HG03066 (cell line): ENCODE measurements at regions not wholly inside any gene's neighbourhood (a gene's known extent, or its start where the extent isn't known, plus 50 kb on each side); places are given as distances from the start of the nearest gene placed in this dataset.
"Not testable (repeated sequence)": the region's sequence is repeated elsewhere in the genome, so short reads cannot be mapped to it uniquely, and the experiment has no call there.

Source experiments
- ATAC-seq: cut with Tn5 transposase; IDR thresholded peaks from one replicate; pipeline ENCODE4 v1.9.1; 2021; ENCODE audit warnings: low read depth; ENCODE audit not compliant: unreplicated experiment

- ATAC-seq, result no peak
Measured at GRCh38 chr14:56998728-56999127, 188.4 kb upstream of the OTX2 start.

DNA sequence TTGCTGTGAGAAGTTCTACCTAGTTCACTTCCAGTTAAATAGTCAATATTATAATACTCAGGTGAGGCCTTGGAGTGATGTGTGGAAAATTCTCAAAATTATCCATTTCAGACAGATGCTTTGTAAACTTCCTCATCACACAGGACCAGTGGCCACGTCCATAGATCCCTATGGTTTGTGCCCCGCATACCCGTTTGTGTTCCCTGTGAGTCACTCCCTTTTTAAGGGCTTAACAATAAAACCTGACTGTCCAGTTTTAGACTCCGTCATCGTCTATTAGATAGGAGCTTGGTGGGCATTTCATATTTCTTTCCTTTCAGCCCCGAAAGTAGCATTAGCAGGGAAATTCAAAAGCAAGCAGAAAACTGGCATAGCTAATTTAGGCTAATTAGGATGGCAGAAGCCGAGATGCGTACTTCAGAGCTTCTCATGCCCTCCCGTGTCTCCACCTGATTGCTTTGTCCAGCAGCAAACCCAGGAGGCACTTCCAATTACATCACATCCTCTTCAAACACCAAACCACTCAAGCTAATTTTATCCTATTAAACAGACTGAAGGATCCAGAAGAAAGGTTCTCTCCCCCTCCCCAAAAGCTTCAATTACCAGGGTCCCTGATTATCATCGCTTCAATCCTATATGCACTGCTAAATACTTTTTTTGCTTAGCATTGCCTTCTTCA, 186.6 kb upstream of the OTX2 start:
- ATAC-seq, result no peak

DNA sequence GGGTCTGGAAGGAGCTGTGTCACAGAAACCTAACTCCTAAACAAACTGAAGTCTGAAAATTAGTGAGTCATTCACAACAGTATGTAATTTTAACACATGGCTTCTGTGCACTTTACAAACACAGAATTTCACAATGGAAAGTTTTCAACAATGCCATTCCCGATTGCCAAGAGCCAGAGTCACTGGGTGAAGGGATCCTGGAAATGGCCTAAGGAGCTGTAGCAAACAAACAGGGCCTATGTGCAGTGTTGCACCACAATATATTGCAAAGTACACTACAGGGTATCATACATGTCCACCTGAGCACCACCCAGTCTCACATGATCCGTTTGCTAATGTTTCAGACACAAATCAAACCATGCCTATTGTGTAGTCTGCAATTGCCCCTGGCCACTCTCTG, 184.7 kb upstream of the OTX2 start:
- no peak for ATAC-seq

DNA sequence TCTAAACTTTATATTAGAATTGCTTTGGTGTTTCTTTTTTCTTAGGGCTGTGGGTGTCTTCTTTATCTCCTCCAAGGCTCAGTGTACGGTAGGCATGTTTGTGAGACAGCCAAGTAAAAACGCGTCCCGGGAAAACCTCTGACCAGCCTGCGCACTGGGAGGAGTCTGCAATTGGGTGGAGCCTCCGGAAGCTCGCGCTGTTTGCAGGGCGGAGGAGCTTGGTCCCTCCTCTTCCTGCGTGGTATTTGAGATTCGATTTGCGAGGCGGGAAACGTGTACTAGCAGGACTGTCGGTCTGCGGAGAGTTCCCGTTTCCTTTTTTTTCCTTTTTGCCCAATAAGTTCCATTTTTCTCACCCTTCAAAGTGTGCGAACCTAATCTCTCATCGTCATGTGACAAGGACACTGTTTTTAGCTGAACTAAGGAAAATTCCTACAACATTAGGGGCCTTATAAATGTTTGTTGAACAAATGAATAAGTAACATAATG, 182.1 kb upstream of the OTX2 start:
- no peak for ATAC-seq

DNA sequence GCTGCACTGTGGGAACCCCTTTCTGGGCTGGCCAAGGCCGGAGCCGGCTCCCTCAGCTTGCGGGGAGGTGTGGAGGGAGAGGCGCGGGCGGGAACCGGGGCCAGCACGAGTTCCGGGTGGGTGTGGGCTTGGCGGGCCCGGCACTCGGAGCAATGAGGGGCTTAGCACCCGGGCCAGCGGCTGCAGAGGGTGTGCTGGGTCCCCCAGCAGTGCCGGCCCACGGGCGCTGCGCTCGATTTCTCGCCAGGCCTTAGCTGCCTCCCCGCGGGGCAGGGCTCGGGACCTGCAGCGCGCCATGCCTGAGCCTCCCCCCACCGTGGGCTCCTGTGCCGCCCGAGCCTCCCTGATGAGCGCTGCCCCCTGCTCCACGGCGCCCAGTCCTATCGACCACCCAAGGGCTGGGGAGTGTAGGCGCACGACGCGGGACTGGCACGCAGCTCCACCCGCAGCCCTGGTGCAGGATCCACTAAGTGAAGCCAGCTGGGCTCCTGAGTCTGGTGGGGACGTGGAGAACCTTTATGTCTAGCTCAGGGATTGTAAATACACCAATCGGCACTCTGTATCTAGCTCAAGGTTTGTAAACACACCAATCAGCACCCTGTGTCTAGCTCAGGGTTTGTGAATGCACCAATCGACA, 180.8 kb upstream of the OTX2 start:
- ATAC-seq, result not testable (repeated sequence)

- no peak for ATAC-seq
Measured at GRCh38 chr14:56989359-56989758, 179.1 kb upstream of the OTX2 start.

DNA sequence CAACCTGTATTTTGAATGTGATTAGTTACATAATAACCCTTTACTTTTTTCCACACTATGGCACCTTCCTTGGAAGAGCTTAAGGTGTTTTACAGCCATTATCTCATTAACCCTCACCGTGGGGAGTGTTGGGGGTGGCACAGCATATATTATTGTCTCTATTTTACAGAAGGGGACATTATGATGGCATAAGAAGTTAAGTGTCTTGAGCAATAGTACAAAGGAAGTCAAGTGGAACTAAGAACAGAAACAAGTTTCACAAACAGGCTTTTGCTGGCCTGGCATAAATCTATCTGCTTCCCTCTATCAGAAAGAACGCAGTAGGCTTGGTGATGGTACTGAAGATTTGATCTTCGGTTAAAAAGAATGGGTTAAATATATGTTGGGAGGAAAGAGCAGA, 169.7 kb upstream of the OTX2 start:
- no peak for ATAC-seq

DNA sequence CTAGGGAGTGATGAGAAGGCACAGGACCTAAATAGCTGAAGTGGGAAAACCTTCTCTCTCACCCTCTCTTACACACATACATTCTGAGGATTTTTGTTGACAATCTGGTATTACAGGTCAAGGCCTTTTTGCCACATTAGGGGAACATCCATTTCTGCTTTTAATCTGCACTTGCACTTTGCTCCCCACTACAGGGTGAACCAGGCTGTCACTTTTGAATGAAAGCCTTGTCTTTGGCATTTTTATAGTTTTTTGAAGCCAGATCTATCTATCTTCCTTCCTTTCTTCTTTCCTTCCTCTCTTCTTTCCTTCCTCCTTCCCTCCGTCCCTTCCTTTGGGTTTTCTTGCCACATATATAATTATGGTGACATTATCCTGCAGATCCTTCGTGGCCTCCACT, 165.9 kb upstream of the OTX2 start:
- ATAC-seq, result no peak

DNA sequence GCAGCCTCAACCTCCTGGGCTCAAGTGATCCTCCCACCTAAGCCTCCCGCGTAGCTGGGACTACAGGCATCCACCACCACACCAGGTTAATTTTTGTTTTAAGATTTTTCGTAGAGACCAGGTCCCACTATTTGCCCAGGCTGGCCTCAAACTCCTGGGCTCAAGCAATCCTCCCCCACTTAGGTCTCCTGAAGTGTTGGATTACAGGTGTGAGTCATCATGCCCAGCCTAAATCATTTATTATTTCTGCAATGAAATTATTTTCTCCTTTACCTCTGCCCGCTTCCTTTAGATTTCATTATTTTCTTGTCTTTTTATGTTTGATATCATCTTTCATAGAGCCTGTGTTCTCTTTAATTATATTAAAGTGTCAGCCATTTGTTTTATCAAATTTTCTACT, 165.2 kb upstream of the OTX2 start:
- no peak for ATAC-seq

- no peak for ATAC-seq
Measured at GRCh38 chr14:56972948-56973347, 162.7 kb upstream of the OTX2 start.

DNA sequence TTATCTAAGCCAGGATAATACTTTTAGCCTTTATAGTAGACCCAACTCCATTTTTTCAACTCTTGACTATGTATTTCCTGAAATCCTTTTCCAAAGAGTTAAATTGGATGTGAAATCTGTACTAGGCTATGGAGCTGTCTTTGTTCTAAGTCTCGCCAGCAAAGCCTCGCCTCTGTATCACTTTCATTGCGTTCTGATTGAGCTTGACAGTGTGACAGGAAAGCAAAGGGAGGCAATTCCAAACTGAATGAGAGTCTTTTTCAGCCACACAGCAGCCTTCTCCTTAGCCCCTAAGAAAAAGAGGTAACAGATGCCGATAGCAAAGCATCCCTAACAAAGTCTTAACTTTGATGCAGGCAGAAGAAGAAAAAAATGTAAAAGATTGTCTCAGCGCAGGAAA, 154.6 kb upstream of the OTX2 start:
- no peak for ATAC-seq

- no peak for ATAC-seq
Measured at GRCh38 chr14:56963381-56963780, 153.1 kb upstream of the OTX2 start.

DNA sequence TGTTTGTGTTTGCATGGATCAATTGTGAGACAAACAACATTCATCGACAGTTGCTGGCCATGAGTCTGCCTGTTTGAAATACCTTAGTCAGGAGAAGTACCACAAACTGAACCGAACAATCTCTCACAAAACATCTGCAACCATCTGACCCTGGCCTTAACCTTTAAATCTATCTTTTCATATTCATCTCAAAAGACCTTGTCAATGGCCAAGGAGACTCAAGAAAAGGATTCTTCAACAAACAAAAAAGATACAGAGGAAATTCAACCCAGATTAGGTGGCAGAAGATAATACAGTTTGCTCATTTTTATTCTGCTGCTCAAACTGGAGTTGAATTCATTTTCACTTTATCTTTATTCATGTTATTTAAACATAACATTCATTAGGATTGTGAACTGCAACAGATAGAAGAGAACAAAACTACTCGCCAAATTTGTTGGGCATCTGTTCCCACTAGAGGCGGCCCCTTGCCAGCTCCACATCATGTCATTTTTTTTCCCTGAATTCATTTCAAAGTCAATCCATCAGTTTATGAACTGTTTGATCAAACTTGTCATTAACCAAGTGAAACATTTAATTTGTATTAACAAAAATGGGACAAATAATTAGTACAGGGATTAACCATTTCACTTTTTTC, 152.3 kb upstream of the OTX2 start:
- no peak for ATAC-seq

GRCh38 chr14:56959869-56960268, 149.6 kb upstream of the OTX2 start:
- ATAC-seq, result no peak

DNA sequence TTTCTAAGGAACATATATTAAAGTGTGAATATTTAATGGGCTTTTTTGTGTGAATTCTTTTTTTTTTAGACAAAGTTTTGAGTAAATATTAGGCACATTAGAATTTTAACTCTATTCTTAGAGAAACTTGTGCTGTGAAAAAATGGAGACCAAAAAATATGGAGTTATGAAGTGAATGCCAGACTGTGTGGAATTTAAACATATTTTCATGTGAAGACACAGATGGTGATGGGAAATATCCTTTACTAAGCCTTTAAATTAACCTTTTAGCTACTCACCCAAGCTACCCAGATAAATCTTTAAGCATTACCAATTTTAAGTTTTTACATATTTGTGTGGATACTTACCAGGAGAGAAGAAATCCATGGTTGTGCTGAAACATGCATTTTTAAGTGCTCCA, 148.8 kb upstream of the OTX2 start:
- no peak for ATAC-seq

GRCh38 chr14:56956182-56956581, 145.9 kb upstream of the OTX2 start:
- no peak for ATAC-seq

- ATAC-seq, result no peak
Measured at GRCh38 chr14:56955745-56956144, 145.5 kb upstream of the OTX2 start.

DNA sequence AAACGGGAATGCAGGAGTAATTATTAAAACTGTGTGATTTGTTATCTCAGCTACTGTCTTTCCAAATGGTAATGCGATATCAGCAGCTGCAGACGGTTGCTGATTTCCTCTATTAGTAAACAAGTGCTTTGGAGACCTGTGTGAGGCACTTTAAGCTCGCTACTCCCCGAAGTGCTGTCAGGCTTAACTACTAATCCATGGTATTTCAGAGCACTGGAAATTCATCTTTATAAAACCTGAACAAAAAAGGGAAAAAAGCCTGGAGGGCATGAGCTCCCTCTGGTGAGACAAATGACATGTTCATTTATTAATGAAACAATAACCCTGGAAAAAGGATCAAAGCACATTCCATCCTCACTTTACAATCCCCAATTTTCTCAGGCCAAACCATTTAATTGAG, 143.6 kb upstream of the OTX2 start:
- no peak for ATAC-seq

GRCh38 chr14:56952766-56953473, 142.6 kb upstream of the OTX2 start:
- ATAC-seq, result no peak

DNA sequence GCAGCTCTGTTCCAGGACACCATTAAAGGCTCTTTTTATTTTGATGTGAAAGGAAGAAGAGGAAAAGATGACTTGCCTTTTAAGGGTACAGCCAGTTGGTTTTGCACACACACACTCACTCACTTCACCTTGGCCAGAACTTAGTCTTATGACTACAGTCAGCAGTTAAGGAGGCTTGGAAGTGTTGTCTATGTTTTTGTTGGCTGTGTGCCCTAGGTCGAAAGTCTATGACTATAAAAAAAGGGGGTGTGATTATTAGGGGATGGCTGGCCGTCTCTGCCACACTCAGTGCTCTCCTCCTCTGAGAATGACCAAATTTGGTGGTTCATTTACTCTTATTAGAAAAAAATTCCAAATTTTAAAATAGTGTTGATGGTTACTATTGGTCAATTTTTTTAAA, 139.5 kb upstream of the OTX2 start:
- no peak for ATAC-seq

- ATAC-seq, result no peak
Measured at GRCh38 chr14:56945291-56945690, 135.0 kb upstream of the OTX2 start.
